ENCODE measurements at regions not wholly inside any gene's neighbourhood (a gene's known extent, or its start where the extent isn't known, plus 50 kb on each side); places are given as distances from the start of the nearest gene placed in this dataset.

DNA sequence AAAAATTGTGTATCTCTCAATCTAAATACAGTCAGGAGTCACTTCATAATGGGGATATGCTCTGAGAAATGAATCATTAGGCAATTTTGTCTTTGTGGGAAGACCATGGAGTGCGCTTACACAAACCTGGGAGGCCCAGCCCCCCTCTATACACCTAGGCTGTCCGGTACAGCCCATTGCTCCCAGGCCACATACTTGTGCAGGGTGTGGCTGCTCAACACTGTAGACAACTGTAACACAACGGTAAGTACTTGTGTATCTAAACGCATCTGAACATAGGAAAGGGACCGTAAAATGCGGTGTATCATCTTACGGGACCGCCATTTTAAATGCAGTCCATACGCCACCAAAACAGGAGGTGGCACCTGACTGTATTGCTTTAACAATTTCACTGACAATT, 58.0 kb upstream of the FRMD1 start:
- H3K9ac ChIP-seq (ENCODE audit: low read depth, low read length) = no peak overlapping the region
- H3K36me3 ChIP-seq (ENCODE audit: control insufficient read depth, insufficient read depth, low read length) = no peaks in the 10 kb centered on the region
- peaks cover 7% of the 10 kb centered on the region for H3K27me3 ChIP-seq (ENCODE audit: control insufficient read depth, insufficient read depth, low read length)
- peaks cover 13% of the 10 kb centered on the region for H3K4me1 ChIP-seq (ENCODE audit: control insufficient read depth, insufficient read depth, low read length)
- H3K4me3 ChIP-seq (ENCODE audit: low read depth, low read length) = no peak overlapping the region
- no peaks in the 10 kb centered on the region for H3K9me3 ChIP-seq (ENCODE audit: control insufficient read depth, insufficient read depth, low read length)
- H3K27ac ChIP-seq (ENCODE audit: low read depth, low read length) = no peak overlapping the region

DNA sequence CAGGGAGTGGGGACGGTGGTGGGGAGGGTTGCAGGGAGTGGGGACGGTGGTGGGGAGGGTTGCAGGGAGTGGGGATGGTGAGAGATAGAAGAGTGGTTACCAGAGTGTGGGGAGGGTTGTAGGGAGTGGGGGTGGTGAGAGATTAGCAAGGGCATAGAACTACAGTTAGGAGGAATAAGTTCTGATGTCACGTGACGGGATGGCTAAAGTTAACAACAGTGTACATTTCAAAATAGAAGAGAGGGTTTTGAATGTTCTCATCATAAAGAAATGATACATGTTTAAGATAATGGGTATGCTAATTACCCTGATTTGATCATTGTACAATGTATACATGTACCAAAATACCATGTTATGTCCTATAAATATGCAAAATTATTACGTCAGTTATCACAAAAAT, 57.6 kb upstream of the FRMD1 start:
- Histone ChIP-seq H3K4me3 (ENCODE audit: low read depth, low read length) (no peak overlapping the region), H3K9me3 (ENCODE audit: control insufficient read depth, insufficient read depth, low read length) (no peaks in the 10 kb centered on the region), H3K9ac (ENCODE audit: low read depth, low read length) (no peak overlapping the region), H3K36me3 (ENCODE audit: control insufficient read depth, insufficient read depth, low read length) (no peaks in the 10 kb centered on the region), H3K27me3 (ENCODE audit: control insufficient read depth, insufficient read depth, low read length) (peaks cover 11% of the 10 kb centered on the region), H3K27ac (ENCODE audit: low read depth, low read length) (no peak overlapping the region), H3K4me1 (ENCODE audit: control insufficient read depth, insufficient read depth, low read length) (peaks cover 17% of the 10 kb centered on the region)

DNA sequence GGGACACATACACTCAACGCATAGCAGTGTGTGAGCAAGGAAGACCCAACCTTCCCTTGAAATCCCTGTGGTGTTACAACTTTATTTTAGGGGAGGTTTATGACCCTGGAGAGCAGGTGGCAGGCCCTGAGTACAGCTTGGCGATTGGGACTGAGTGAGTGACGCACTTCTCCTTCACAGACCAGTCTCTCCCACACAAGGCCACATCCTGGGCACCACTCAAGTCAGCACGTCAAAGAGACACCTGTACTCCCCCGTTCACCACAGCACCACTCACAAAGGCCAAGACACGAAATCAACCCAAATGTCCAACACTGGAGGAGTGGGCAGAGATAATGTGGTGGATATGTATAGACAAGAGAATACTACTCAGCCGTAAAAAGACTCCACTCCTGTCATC, 57.0 kb upstream of the FRMD1 start:
- no peaks in the 10 kb centered on the region for H3K36me3 ChIP-seq (ENCODE audit: control insufficient read depth, insufficient read depth, low read length)
- no peak overlapping the region for H3K27ac ChIP-seq (ENCODE audit: low read depth, low read length)
- no peak overlapping the region for H3K9ac ChIP-seq (ENCODE audit: low read depth, low read length)
- no peaks in the 10 kb centered on the region for H3K9me3 ChIP-seq (ENCODE audit: control insufficient read depth, insufficient read depth, low read length)
- H3K4me3 ChIP-seq (ENCODE audit: low read depth, low read length) = no peak overlapping the region
- H3K27me3 ChIP-seq (ENCODE audit: control insufficient read depth, insufficient read depth, low read length) = peaks cover 13% of the 10 kb centered on the region
- H3K4me1 ChIP-seq (ENCODE audit: control insufficient read depth, insufficient read depth, low read length) = peaks cover 23% of the 10 kb centered on the region

DNA sequence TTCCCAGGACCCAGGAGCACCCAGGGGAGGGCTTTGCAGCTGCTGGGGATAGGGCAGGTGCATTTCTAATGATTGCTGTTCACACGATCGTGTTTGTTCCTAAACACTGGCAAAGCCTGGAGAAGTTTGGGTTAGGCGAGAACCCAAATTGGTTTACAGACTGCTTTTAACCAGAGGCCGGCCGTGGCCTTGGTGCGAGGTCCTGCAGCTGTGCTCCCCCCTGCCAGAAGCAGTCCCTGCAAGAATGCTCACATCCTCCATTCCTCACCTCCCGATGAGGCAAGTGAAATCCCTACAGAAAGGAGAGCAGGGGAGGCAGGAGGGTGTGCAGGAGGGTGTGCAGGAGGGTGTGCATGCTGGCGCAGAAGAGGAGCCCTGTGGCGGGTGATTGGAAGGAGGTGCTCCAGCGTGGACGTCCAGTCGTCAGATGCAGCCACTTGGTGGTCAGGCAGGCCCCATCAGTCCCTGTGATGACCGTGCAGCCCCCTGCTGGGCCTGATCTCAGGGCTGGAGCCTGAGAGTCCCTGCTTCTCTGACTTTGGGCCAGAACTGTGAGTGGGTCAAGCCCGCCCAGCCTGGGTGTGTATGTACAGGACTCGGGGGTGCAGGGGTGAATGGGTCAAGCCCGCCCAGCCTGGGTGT, 55.7 kb upstream of the FRMD1 start:
- no peaks in the 10 kb centered on the region for H3K9me3 ChIP-seq (ENCODE audit: control insufficient read depth, insufficient read depth, low read length)
- no peak overlapping the region for H3K27ac ChIP-seq (ENCODE audit: low read depth, low read length)
- no peak overlapping the region for H3K4me3 ChIP-seq (ENCODE audit: low read depth, low read length)
- no peak overlapping the region for H3K9ac ChIP-seq (ENCODE audit: low read depth, low read length)
- H3K27me3 ChIP-seq (ENCODE audit: control insufficient read depth, insufficient read depth, low read length) = peaks cover 13% of the 10 kb centered on the region
- no peaks in the 10 kb centered on the region for H3K36me3 ChIP-seq (ENCODE audit: control insufficient read depth, insufficient read depth, low read length)
- peaks cover 23% of the 10 kb centered on the region for H3K4me1 ChIP-seq (ENCODE audit: control insufficient read depth, insufficient read depth, low read length)

DNA sequence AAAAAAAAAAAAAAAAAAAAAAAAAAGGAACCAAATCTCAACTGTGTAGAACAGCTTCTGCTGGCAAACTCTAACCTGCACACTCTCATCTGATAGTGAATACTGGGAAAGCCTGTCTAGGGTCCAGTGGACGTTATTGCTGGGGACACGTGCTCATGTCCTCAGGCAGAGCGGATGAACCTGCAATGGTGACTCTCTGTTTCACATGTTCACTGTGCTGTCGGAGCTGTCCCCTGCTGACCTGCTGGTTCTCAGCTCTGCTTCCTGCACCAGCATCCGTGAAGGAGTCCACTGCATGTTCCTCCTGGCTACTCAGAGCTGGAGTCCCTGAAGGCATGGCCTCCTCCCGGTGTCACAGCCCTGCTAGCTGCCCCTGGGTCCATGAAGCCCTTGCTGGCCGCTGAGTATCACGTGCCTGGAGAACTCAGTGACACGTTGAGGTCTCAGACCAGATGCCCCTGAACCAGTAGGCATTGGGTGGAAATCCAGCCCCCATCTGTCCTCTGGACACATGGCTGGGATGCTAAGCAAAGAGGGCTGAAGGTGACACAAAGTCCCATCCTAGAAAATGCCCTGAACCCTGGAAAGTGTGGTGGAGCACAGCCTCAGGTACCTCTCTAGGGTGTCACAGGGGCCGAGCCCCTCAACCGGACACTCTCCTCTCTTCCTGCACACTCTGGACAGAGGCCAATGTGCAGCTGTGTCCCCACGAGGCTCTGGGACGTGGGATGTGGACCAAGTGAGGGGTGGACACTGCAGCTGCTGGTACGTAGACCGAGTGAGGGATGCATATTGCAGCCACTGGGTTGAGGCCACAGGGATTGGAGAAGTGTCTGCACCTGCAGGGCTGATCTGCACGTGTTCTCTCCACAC, 54.9 kb upstream of the FRMD1 start:
- Histone ChIP-seq H3K4me3 (ENCODE audit: low read depth, low read length) (no peak overlapping the region), H3K9ac (ENCODE audit: low read depth, low read length) (no peak overlapping the region), H3K27me3 (ENCODE audit: control insufficient read depth, insufficient read depth, low read length) (peaks cover 13% of the 10 kb centered on the region)

DNA sequence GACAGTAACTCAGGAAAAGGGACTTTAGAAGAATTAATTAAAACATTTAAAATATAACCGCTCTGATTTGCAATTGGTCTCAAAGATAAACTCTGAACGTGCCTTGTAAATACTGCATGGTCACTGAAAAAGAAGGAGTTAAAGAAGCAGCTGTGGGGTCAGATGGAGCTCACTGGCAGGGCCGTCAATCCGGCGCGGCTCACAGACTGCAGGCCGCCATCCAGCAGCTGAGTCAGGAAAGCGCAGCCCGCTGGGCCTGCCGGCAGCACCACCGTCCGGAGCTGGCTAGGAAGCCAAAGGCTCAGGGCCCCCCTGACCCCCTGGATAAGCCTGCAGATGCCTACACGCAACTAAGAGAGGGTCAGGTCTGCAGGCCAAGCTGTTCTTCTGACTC, 54.2 kb upstream of the FRMD1 start:
- H3K36me3 ChIP-seq (ENCODE audit: control insufficient read depth, insufficient read depth, low read length) = no peaks in the 10 kb centered on the region
- H3K27ac ChIP-seq (ENCODE audit: low read depth, low read length) = no peak overlapping the region
- H3K9ac ChIP-seq (ENCODE audit: low read depth, low read length) = no peak overlapping the region
- peaks cover 13% of the 10 kb centered on the region for H3K27me3 ChIP-seq (ENCODE audit: control insufficient read depth, insufficient read depth, low read length)
- H3K9me3 ChIP-seq (ENCODE audit: control insufficient read depth, insufficient read depth, low read length) = no peaks in the 10 kb centered on the region
- peaks cover 23% of the 10 kb centered on the region for H3K4me1 ChIP-seq (ENCODE audit: control insufficient read depth, insufficient read depth, low read length)
- no peak overlapping the region for H3K4me3 ChIP-seq (ENCODE audit: low read depth, low read length)

More for the DNA sequence above, 54.9 kb upstream of the FRMD1 start:
- Histone ChIP-seq H3K27ac (ENCODE audit: low read depth, low read length) (no peak overlapping the region), H3K9me3 (ENCODE audit: control insufficient read depth, insufficient read depth, low read length) (no peaks in the 10 kb centered on the region), H3K4me1 (ENCODE audit: control insufficient read depth, insufficient read depth, low read length) (peaks cover 23% of the 10 kb centered on the region), H3K36me3 (ENCODE audit: control insufficient read depth, insufficient read depth, low read length) (no peaks in the 10 kb centered on the region)

DNA sequence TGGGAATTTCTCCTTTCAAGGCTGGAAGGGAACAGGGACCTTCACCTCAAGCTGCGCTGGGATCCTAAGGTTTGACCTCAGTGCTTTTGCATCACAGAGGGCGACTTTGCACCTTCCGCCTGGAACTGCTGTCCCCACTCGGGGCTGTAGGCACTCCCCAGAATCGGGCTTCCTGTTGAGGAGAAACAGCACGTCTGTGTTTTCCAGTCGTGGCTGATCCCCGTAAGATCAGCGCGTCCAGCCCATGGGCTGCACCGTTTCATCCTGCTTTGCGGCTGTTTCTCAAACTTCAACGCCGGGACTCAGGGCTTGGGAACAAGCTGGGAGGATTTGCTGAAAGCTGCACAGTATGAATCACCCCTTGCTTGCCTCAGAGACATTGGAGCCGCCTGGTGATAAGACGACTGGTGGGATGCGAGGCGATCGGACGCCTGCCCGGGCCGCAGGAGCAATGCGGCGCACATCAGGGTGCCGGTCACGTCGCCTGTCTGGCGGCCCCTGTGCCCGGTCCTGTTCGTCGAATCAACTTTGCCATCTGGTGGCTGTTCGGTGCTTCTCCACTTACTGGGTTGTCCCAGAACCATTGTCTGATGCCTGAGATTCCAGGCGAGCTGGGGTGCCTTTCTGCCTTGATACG, 53.6 kb upstream of the FRMD1 start:
- H3K27ac ChIP-seq (ENCODE audit: low read depth, low read length) = no peak overlapping the region

DNA sequence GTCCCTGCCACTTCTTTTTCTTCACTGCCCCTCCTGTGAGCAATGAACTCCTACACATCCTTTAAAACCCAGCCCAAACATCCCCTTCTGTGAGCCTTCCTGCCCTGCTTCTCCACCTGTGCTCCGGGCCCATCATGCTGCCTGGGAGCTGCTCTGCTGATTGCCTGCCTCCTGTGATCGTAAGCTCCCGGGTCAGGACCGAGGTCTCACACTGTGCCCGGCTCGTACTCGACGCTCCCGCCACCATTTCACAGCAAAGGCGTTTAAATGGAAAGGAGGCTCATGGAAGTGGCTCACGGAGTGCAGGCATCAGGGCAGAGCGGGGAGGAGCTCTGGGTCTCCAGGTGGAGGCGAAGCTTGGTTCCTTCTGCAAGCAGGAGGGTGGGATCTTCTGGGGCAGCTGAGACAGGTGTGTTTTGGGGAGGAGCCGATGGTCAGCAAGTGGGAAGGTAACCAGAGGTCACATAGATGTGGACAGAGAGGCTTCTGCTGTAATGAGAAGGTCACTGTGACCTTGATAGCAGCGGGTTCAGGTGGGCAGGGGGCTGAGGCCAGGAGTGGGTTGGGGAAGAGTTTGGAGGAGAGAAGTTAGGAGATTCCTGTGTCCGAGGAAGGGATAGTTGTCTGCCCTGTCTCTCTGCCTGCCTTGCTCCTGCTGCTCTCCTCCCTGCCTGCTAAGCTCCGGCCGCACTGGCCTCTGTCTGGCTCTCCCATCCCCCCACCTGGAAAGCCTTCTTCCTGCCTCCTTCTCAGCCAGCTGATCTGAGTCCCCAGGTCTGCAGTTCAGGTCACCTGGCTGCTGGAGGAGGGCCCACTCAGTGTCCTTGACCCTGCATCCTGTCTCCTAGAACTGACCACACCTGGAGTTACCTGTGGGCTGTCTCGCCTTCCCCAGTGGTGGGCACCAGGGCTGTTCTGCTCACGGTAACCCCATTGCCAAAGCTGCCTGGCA, 52.7 kb upstream of the FRMD1 start:
- no peak overlapping the region for H3K9ac ChIP-seq (ENCODE audit: low read depth, low read length)
- H3K27me3 ChIP-seq (ENCODE audit: control insufficient read depth, insufficient read depth, low read length) = peaks cover 13% of the 10 kb centered on the region
- no peaks in the 10 kb centered on the region for H3K36me3 ChIP-seq (ENCODE audit: control insufficient read depth, insufficient read depth, low read length)
- no peak overlapping the region for H3K27ac ChIP-seq (ENCODE audit: low read depth, low read length)
- no peaks in the 10 kb centered on the region for H3K9me3 ChIP-seq (ENCODE audit: control insufficient read depth, insufficient read depth, low read length)
- H3K4me3 ChIP-seq (ENCODE audit: low read depth, low read length) = no peak overlapping the region
- peaks cover 23% of the 10 kb centered on the region for H3K4me1 ChIP-seq (ENCODE audit: control insufficient read depth, insufficient read depth, low read length)

More for the DNA sequence above, 53.6 kb upstream of the FRMD1 start:
- peaks cover 23% of the 10 kb centered on the region for H3K4me1 ChIP-seq (ENCODE audit: control insufficient read depth, insufficient read depth, low read length)
- no peak overlapping the region for H3K4me3 ChIP-seq (ENCODE audit: low read depth, low read length)
- H3K9ac ChIP-seq (ENCODE audit: low read depth, low read length) = no peak overlapping the region
- H3K9me3 ChIP-seq (ENCODE audit: control insufficient read depth, insufficient read depth, low read length) = no peaks in the 10 kb centered on the region
- H3K27me3 ChIP-seq (ENCODE audit: control insufficient read depth, insufficient read depth, low read length) = peaks cover 13% of the 10 kb centered on the region
- H3K36me3 ChIP-seq (ENCODE audit: control insufficient read depth, insufficient read depth, low read length) = no peaks in the 10 kb centered on the region

DNA sequence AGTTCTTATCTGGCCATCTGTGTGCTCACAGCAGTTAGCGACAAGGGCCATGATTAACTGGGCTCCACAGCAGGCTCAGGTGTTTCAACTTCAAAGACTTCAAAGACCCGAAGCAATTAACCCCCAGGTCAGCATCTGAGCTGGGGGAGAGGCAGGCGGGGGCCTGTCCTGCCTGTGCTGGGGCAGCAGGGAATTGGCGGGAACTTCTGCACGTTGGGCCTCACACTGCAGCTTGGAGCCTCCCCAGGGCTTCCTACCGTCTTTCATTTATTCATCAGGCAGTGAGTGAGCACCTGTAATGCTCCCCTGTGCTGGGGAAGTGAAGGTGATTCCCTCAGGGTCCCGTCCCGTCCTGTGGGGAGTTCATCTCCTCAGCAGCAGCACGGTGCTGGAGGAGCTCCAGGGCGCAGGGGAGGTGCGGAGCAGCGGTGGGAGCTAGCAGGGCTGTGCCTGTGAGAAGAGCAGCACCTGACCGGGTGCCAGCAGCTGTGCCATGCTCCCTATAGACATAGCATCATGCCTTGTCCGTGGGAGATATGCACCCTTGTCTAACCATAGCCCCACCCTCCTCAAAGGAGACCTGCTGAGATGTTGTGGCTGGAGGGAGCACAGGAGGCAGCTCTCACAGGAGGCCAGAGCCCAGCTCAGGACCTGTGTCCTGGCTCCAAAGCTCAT, 51.8 kb upstream of the FRMD1 start:
- H3K36me3 ChIP-seq (ENCODE audit: control insufficient read depth, insufficient read depth, low read length) = no peaks in the 10 kb centered on the region
- H3K27me3 ChIP-seq (ENCODE audit: control insufficient read depth, insufficient read depth, low read length) = peaks cover 13% of the 10 kb centered on the region
- no peak overlapping the region for H3K9ac ChIP-seq (ENCODE audit: low read depth, low read length)
- no peak overlapping the region for H3K4me3 ChIP-seq (ENCODE audit: low read depth, low read length)
- H3K9me3 ChIP-seq (ENCODE audit: control insufficient read depth, insufficient read depth, low read length) = no peaks in the 10 kb centered on the region
- no peak overlapping the region for H3K27ac ChIP-seq (ENCODE audit: low read depth, low read length)
- peaks cover 23% of the 10 kb centered on the region for H3K4me1 ChIP-seq (ENCODE audit: control insufficient read depth, insufficient read depth, low read length)

DNA sequence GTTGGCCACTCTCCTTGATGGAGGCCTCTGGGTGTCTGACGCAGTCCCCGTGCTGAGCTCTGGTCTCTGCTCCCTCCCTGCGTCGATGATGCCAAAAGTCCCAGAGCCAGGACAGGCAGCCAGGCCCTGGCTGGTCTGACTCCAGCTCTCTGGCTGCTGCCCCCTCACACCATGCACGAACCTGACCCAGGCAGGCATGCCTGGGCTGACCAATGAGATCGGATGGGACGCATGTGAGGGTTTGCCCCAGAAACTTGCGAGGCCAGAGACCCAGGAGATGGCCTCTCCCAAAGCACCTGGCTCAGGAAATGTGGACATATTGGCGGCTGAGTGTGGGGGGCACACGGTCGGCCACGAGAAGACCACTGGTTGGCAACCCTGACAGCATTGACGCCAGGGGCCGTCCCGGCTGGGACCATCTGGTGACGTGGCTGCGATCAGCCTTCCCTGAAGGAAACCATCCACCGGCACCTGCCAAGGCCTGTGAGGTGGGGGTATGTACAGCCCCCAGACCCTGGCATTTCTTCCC, 51.2 kb upstream of the FRMD1 start:
- Histone ChIP-seq H3K36me3 (ENCODE audit: control insufficient read depth, insufficient read depth, low read length) (no peaks in the 10 kb centered on the region), H3K4me3 (ENCODE audit: low read depth, low read length) (no peak overlapping the region), H3K9me3 (ENCODE audit: control insufficient read depth, insufficient read depth, low read length) (no peaks in the 10 kb centered on the region), H3K27me3 (ENCODE audit: control insufficient read depth, insufficient read depth, low read length) (peaks cover 13% of the 10 kb centered on the region), H3K9ac (ENCODE audit: low read depth, low read length) (no peak overlapping the region), H3K4me1 (ENCODE audit: control insufficient read depth, insufficient read depth, low read length) (peaks cover 23% of the 10 kb centered on the region), H3K27ac (ENCODE audit: low read depth, low read length) (no peak overlapping the region)
